ENCODE measurements at regions not wholly inside any gene's neighbourhood (a gene's known extent, or its start where the extent isn't known, plus 50 kb on each side); places are given as distances from the start of the nearest gene placed in this dataset.

DNA sequence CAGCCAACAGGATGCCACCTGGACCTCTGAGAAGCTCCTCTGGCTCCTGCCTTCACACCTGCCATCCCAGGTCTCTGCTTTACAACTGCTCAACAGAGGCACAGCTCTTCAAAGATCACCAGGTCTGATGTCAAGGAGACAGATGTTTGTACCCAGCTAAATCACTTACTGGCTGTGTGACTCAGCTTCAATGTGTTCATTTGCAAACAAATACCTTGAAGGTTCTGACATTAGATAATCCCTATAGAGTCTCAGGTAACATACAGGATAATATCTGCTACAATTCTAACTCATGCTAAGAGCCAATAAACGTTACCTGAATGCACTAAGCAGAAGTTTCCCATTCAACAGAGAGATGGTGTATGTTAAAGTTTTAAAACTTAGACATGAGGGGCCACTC, 163.4 kb upstream of the IGF1R start:
- POLR2A ChIA-PET = no interaction called here

DNA sequence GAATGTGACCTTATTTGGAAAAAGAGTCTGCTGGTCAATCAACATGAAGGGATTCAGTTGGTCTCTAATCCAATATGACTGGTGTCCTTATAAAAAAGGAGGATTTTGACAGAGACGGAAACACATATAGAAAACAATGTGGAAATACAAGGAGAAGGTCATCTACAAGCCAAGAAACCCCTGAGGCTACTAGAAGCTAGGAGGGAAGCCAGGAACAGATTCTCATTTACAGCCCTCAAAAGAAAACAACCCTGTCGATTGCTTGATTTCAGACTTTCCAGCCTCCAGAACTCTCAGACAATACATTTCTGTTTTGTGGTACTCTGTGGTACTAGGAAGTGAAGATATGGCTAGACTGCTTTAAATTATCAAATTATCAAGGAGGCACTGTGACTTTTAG, 162.9 kb upstream of the IGF1R start:
- no peak overlapping the region for H3K27ac ChIP-seq (ENCODE audit: low read depth, low read length)
- no TSS peak for BruUV-seq (replicated peaks)
- no peak overlapping the region for H2AFZ ChIP-seq (ENCODE audit: low read depth, low read length, poor library complexity, severe bottlenecking)
- ChIA-PET POLR2A (no interaction called here), CTCF (no interaction called here), RAD21 (ENCODE audit: low non-redundant PET in 1 of 2, low total read pairs in 2 of 2, uncharacterized antibody in 2 of 2, unreplicated experiment in 2 of 2) (no interaction called here)
- H3K4me2 ChIP-seq (ENCODE audit: low read length) = no peak overlapping the region
- H3K4me3 ChIP-seq (replicated peaks in 1 of 2; ENCODE audit: low read depth in 1 of 2, low read length in 2 of 2) = no peak overlapping the region
- DNase-seq (ENCODE audit: low read depth, low spot score) (no peak), ATAC-seq (no peak)
- no peaks in the 10 kb centered on the region for H3K27me3 ChIP-seq (ENCODE audit: insufficient read depth, low read length)
- H3K79me2 ChIP-seq (ENCODE audit: insufficient read depth, low read length) = no peaks in the 10 kb centered on the region
- H3K9me3 ChIP-seq (ENCODE audit: control insufficient read depth in 1 of 2, insufficient read depth in 1 of 2, low read depth in 1 of 2, low read length in 2 of 2) = no peaks in the 10 kb centered on the region
- intact Hi-C loops (cut with micrococcal nuclease) = no loop called here
- H3K9me2 ChIP-seq (ENCODE audit: insufficient read depth) = no peaks in the 10 kb centered on the region
- no peaks in the 10 kb centered on the region for H3K4me1 ChIP-seq (ENCODE audit: control insufficient read depth in 1 of 2, insufficient read depth in 2 of 2, low read length in 2 of 2)
- no peak overlapping the region for H3K9ac ChIP-seq (ENCODE audit: low read length)
- H4K20me1 ChIP-seq (ENCODE audit: insufficient read depth) = no peaks in the 10 kb centered on the region
- H3K36me3 ChIP-seq (ENCODE audit: control insufficient read depth in 1 of 2, insufficient read depth in 2 of 2, low read length in 2 of 2) = no peaks in the 10 kb centered on the region
- TF ChIP-seq, protein P1, sequence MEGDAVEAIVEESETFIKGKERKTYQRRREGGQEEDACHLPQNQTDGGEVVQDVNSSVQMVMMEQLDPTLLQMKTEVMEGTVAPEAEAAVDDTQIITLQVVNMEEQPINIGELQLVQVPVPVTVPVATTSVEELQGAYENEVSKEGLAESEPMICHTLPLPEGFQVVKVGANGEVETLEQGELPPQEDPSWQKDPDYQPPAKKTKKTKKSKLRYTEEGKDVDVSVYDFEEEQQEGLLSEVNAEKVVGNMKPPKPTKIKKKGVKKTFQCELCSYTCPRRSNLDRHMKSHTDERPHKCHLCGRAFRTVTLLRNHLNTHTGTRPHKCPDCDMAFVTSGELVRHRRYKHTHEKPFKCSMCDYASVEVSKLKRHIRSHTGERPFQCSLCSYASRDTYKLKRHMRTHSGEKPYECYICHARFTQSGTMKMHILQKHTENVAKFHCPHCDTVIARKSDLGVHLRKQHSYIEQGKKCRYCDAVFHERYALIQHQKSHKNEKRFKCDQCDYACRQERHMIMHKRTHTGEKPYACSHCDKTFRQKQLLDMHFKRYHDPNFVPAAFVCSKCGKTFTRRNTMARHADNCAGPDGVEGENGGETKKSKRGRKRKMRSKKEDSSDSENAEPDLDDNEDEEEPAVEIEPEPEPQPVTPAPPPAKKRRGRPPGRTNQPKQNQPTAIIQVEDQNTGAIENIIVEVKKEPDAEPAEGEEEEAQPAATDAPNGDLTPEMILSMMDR (IDR thresholded peaks at IDR 0.05 in 2 of 3, conservative IDR thresholded peaks at IDR 0.05 in 1 of 3; ENCODE audit: borderline replicate concordance in 1 of 3, insufficient read depth in 1 of 3, low read depth in 2 of 3, low read length in 2 of 3) = no peak
- TF ChIP-seq EGR1 (IDR thresholded peaks at IDR 0.05; ENCODE audit: low read depth) = no peak
- TF ChIP-seq POLR2A (IDR thresholded peaks at IDR 0.05; ENCODE audit: borderline replicate concordance, extremely low read depth, insufficient read depth, insufficient read length) = no peak
- TF ChIP-seq FOSL1 (IDR thresholded peaks at IDR 0.05; ENCODE audit: low read depth) = no peak
- TF ChIP-seq, protein P2, sequence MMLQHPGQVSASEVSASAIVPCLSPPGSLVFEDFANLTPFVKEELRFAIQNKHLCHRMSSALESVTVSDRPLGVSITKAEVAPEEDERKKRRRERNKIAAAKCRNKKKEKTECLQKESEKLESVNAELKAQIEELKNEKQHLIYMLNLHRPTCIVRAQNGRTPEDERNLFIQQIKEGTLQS (IDR thresholded peaks at IDR 0.05) = no peak
- TF ChIP-seq, protein P3, sequence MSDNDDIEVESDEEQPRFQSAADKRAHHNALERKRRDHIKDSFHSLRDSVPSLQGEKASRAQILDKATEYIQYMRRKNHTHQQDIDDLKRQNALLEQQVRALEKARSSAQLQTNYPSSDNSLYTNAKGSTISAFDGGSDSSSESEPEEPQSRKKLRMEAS (IDR thresholded peaks at IDR 0.05) = no peak
- no peak for TF ChIP-seq POLR2AphosphoS5 (IDR thresholded peaks at IDR 0.05; ENCODE audit: low read depth, low read length)
- TF ChIP-seq RAD21 (IDR thresholded peaks at IDR 0.05; ENCODE audit: low read depth) = no peak
- no peak for TF ChIP-seq ELF1 (IDR thresholded peaks at IDR 0.05; ENCODE audit: borderline replicate concordance, low read depth)
- TF ChIP-seq CBX3 (IDR thresholded peaks at IDR 0.05; ENCODE audit: low read depth) = no peak
- TF ChIP-seq TCF7L2 (IDR thresholded peaks at IDR 0.05; ENCODE audit: borderline replicate concordance, extremely low read depth, insufficient read depth, insufficient read length) = no peak
- TF ChIP-seq, protein P4, sequence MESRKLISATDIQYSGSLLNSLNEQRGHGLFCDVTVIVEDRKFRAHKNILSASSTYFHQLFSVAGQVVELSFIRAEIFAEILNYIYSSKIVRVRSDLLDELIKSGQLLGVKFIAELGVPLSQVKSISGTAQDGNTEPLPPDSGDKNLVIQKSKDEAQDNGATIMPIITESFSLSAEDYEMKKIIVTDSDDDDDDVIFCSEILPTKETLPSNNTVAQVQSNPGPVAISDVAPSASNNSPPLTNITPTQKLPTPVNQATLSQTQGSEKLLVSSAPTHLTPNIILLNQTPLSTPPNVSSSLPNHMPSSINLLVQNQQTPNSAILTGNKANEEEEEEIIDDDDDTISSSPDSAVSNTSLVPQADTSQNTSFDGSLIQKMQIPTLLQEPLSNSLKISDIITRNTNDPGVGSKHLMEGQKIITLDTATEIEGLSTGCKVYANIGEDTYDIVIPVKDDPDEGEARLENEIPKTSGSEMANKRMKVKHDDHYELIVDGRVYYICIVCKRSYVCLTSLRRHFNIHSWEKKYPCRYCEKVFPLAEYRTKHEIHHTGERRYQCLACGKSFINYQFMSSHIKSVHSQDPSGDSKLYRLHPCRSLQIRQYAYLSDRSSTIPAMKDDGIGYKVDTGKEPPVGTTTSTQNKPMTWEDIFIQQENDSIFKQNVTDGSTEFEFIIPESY (IDR thresholded peaks at IDR 0.05; ENCODE audit: extremely low read depth, insufficient replicate concordance, low read length) = no peak
- no peak for TF ChIP-seq SRF (IDR thresholded peaks at IDR 0.05; ENCODE audit: low read depth)

More for the DNA sequence above, 163.4 kb upstream of the IGF1R start:
- H3K4me1 ChIP-seq (ENCODE audit: control insufficient read depth in 1 of 2, insufficient read depth in 2 of 2, low read length in 2 of 2) = no peaks in the 10 kb centered on the region
- no peak overlapping the region for H3K4me3 ChIP-seq (replicated peaks in 1 of 2; ENCODE audit: low read depth in 1 of 2, low read length in 2 of 2)
- DNase-seq (ENCODE audit: low read depth, low spot score) (no peak), ATAC-seq (no peak)
- no peak overlapping the region for H3K27ac ChIP-seq (ENCODE audit: low read depth, low read length)
- no TSS peak for BruUV-seq (replicated peaks)
- H3K36me3 ChIP-seq (ENCODE audit: control insufficient read depth in 1 of 2, insufficient read depth in 2 of 2, low read length in 2 of 2) = no peaks in the 10 kb centered on the region
- RAD21 ChIA-PET (ENCODE audit: low non-redundant PET in 1 of 2, low total read pairs in 2 of 2, uncharacterized antibody in 2 of 2, unreplicated experiment in 2 of 2) = no interaction called here
- H3K9me2 ChIP-seq (ENCODE audit: insufficient read depth) = no peaks in the 10 kb centered on the region
- H3K9ac ChIP-seq (ENCODE audit: low read length) = no peak overlapping the region
- H3K27me3 ChIP-seq (ENCODE audit: insufficient read depth, low read length) = no peaks in the 10 kb centered on the region
- no peak overlapping the region for H2AFZ ChIP-seq (ENCODE audit: low read depth, low read length, poor library complexity, severe bottlenecking)
- CTCF ChIA-PET = no interaction called here
- no peak overlapping the region for H3K4me2 ChIP-seq (ENCODE audit: low read length)
- no peaks in the 10 kb centered on the region for H3K9me3 ChIP-seq (ENCODE audit: control insufficient read depth in 1 of 2, insufficient read depth in 1 of 2, low read depth in 1 of 2, low read length in 2 of 2)
- TF ChIP-seq POLR2A (IDR thresholded peaks at IDR 0.05; ENCODE audit: borderline replicate concordance, extremely low read depth, insufficient read depth, insufficient read length) = no peak
- no peak for TF ChIP-seq ZFX (IDR thresholded peaks at IDR 0.05)
- TF ChIP-seq YY1 (IDR thresholded peaks at IDR 0.05; ENCODE audit: extremely low read depth, insufficient replicate concordance, low read depth, low read length) = no peak
- TF ChIP-seq EZH2phosphoT487 (IDR thresholded peaks at IDR 0.05; ENCODE audit: borderline replicate concordance) = no peak
- no peak for TF ChIP-seq ZNF274 (IDR thresholded peaks at IDR 0.05; ENCODE audit: low read depth, low read length)
- TF ChIP-seq ELF1 (IDR thresholded peaks at IDR 0.05; ENCODE audit: borderline replicate concordance, low read depth) = no peak
- no peak for TF ChIP-seq TCF7L2 (IDR thresholded peaks at IDR 0.05; ENCODE audit: borderline replicate concordance, extremely low read depth, insufficient read depth, insufficient read length)
- intact Hi-C loops (cut with micrococcal nuclease) = no loop called here
- H3K79me2 ChIP-seq (ENCODE audit: insufficient read depth, low read length) = no peaks in the 10 kb centered on the region
- no peaks in the 10 kb centered on the region for H4K20me1 ChIP-seq (ENCODE audit: insufficient read depth)
